Subcutaneous abdominal adipose tissue (tissue), 5 donors: ENCODE measurements at regions not wholly inside any gene's neighbourhood (a gene's known extent, or its start where the extent isn't known, plus 50 kb on each side); places are given as distances from the start of the nearest gene placed in this dataset.

Experiments used
- H3K27ac ChIP-seq: one replicate; pipeline ENCODE4 v1.7.0; 2013; ENCODE audit warnings: low read depth, mild to moderate bottlenecking, inconsistent platforms, low read length, moderate library complexity
- H3K27me3 ChIP-seq, 5 donors: one replicate each; pipeline ENCODE4 v1.7.0; 2013; ENCODE audit warnings: low read length in 5 of 5, inconsistent platforms in 1 of 5; ENCODE audit not compliant: control insufficient read depth in 5 of 5, insufficient read depth in 4 of 5
- H3K36me3 ChIP-seq, 5 donors: one replicate each; pipeline ENCODE4 v1.7.0; 2013; ENCODE audit warnings: low read length in 5 of 5; ENCODE audit not compliant: control insufficient read depth in 5 of 5, insufficient read depth in 5 of 5
- H3K4me1 ChIP-seq, 5 donors: one replicate each; pipeline ENCODE4 v1.7.0; 2013; ENCODE audit warnings: low read length in 5 of 5, mild to moderate bottlenecking in 3 of 5, moderate library complexity in 1 of 5; ENCODE audit not compliant: control insufficient read depth in 5 of 5, insufficient read depth in 5 of 5
- H3K4me3 ChIP-seq, 5 donors: one replicate each; pipeline ENCODE4 v1.7.0; 2013; ENCODE audit warnings: low read length in 5 of 5, low read depth in 1 of 5
- H3K9ac ChIP-seq, 5 donors: one replicate each; pipeline ENCODE4 v1.7.0; 2013; ENCODE audit warnings: low read length in 5 of 5, mild to moderate bottlenecking in 4 of 5, moderate library complexity in 3 of 5
- H3K9me3 ChIP-seq, 5 donors: one replicate each; pipeline ENCODE4 v1.7.0; 2013; ENCODE audit warnings: low read length in 5 of 5; ENCODE audit not compliant: control insufficient read depth in 5 of 5
- donor health status: healthy.
- donor health status: healthy.
- donor health status: healthy.
- donor health status: healthy.
- donor health status: healthy.

DNA sequence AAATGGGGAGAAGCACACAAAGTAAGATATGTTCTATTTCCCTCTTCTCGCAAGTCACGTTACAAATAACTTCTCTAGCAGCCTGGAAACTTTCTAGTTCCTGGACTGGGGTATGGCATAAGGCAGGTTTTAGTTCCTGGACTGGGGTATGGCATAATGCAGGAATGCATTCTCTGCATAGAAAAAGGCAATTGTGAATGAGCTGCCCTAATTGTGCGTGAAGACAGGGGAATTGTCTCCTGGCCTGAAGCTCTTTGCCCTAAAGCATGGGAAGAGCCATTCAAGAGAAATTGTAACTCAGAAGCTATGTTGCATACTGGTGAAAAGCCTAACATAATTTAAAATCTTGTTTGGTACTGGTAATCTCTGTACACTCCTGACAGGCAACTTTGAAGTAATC lies 54.3 kb upstream of the CBLB start:
- no peaks in the 10 kb centered on the region for H3K36me3 ChIP-seq
- H3K27ac ChIP-seq: no peak overlapping the region
- no peak overlapping the region for H3K9ac ChIP-seq
- peaks cover 0 to 3% (median 0%) of the 10 kb centered on the region in 5 donors for H3K9me3 ChIP-seq
- no peaks in the 10 kb centered on the region for H3K4me1 ChIP-seq
- H3K27me3 ChIP-seq: no peaks in the 10 kb centered on the region
- no peak overlapping the region for H3K4me3 ChIP-seq

GRCh38 chr3:105927741-105928140 lies 58.9 kb upstream of the CBLB start:
- Histone ChIP-seq H3K9me3 (no peaks in the 10 kb centered on the region), H3K9ac (no peak overlapping the region), H3K36me3 (no peaks in the 10 kb centered on the region), H3K4me3 (no peak overlapping the region), H3K27ac (no peak overlapping the region), H3K4me1 (peaks cover 0 to 4% (median 0%) of the 10 kb centered on the region in 5 donors), H3K27me3 (no peaks in the 10 kb centered on the region)

DNA sequence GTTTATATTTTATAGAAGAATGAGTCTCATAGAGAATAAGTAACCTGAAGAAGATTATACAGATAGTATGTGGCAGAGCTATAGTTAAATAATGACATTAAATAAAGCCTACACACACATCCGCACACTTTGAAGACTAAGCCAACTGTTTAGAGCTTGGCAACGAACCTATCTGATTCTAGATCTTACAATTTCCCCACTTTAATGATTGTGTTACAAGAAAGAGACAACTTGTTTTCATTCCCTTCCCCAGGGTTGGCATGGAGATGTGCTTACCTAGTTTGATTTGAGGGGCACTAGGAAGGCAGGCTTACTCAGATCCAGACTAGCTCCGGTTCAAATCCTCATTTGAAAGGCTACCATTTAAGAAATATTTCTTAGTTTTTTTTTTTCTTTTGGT lies 61.9 kb upstream of the CBLB start:
- Histone ChIP-seq H3K27ac (no peak overlapping the region), H3K9ac (no peak overlapping the region), H3K9me3 (no peaks in the 10 kb centered on the region), H3K4me3 (no peak overlapping the region), H3K36me3 (no peaks in the 10 kb centered on the region), H3K27me3 (no peaks in the 10 kb centered on the region), H3K4me1 (peaks cover 0 to 4% (median 2%) of the 10 kb centered on the region in 5 donors)

DNA sequence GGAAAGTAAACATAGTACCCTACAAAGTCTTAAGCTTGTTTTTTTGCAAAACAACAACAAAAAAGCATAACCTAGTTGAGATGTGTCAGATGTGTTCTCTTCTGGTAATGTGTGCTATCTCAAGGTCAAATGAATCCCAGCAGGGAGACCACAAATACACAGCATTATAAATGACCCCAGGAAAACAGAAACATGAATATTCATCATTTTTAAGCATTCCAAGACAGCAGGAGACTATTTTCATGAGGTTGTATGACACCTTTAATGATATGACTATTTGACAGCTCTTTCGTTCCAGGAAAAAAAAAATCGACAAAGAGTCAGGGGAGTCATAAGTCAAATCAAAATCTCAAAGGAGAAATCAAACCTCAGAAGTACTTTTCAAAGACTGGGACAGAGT lies 62.7 kb upstream of the CBLB start:
- H3K9ac ChIP-seq: no peak overlapping the region
- H3K4me1 ChIP-seq: peaks cover 0 to 4% (median 2%) of the 10 kb centered on the region in 5 donors
- no peak overlapping the region for H3K27ac ChIP-seq
- no peaks in the 10 kb centered on the region for H3K9me3 ChIP-seq
- no peaks in the 10 kb centered on the region for H3K36me3 ChIP-seq
- no peak overlapping the region for H3K4me3 ChIP-seq
- H3K27me3 ChIP-seq: no peaks in the 10 kb centered on the region

GRCh38 chr3:105933871-105934270 lies 65.1 kb upstream of the CBLB start:
- Histone ChIP-seq H3K9me3 (no peaks in the 10 kb centered on the region), H3K27ac (no peak overlapping the region), H3K4me1 (peaks cover 0 to 15% (median 10%) of the 10 kb centered on the region in 5 donors), H3K4me3 (no peak overlapping the region), H3K36me3 (no peaks in the 10 kb centered on the region), H3K9ac (no peak overlapping the region), H3K27me3 (no peaks in the 10 kb centered on the region)

- Histone ChIP-seq H3K9ac (peak overlapping the region in 2 of 5 donors; percentile 23 to 40), H3K9me3 (no peaks in the 10 kb centered on the region), H3K27ac (peak overlapping the region; percentile 21), H3K36me3 (no peaks in the 10 kb centered on the region), H3K4me1 (peaks cover 0 to 17% (median 10%) of the 10 kb centered on the region in 5 donors), H3K4me3 (peak overlapping the region in 4 of 5 donors; percentile 3 to 55 (median 32)), H3K27me3 (no peaks in the 10 kb centered on the region)
Observed at GRCh38 chr3:105938101-105938500, 69.3 kb upstream of the CBLB start.

- H3K9me3 ChIP-seq: no peaks in the 10 kb centered on the region
- H3K4me1 ChIP-seq: peaks cover 0 to 17% (median 10%) of the 10 kb centered on the region in 5 donors
- H3K36me3 ChIP-seq: no peaks in the 10 kb centered on the region
- H3K27me3 ChIP-seq: no peaks in the 10 kb centered on the region
- no peak overlapping the region for H3K4me3 ChIP-seq
- no peak overlapping the region for H3K27ac ChIP-seq
- H3K9ac ChIP-seq: no peak overlapping the region
Observed at GRCh38 chr3:105938806-105939205, 70.0 kb upstream of the CBLB start.

GRCh38 chr3:105944276-105944675 lies 75.5 kb upstream of the CBLB start:
- H3K9me3 ChIP-seq: no peaks in the 10 kb centered on the region
- H3K36me3 ChIP-seq: no peaks in the 10 kb centered on the region
- H3K4me1 ChIP-seq: no peaks in the 10 kb centered on the region
- no peaks in the 10 kb centered on the region for H3K27me3 ChIP-seq
- H3K9ac ChIP-seq: no peak overlapping the region
- no peak overlapping the region for H3K27ac ChIP-seq
- no peak overlapping the region for H3K4me3 ChIP-seq

DNA sequence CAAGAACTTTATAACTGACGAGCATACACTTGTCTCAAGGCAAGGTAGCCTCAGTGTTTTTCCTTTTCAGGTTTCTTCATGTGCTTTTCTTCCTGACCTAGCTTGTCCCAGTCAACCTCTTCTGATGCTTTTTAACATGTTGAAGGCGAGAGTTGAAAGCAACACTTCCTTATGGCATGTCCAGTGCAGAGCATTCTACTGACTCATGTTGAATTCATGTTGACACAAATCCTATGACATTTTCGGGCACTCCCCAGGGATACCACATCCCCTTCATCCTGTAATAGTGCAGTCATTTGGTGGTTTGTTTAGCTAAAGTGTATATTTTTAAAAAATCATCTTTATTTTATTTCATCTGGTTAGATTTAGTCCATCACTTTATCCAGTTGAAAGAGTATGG lies 75.9 kb upstream of the CBLB start:
- no peak overlapping the region for H3K9ac ChIP-seq
- no peak overlapping the region for H3K27ac ChIP-seq
- H3K4me1 ChIP-seq: no peaks in the 10 kb centered on the region
- H3K36me3 ChIP-seq: no peaks in the 10 kb centered on the region
- no peaks in the 10 kb centered on the region for H3K9me3 ChIP-seq
- no peaks in the 10 kb centered on the region for H3K27me3 ChIP-seq
- no peak overlapping the region for H3K4me3 ChIP-seq

DNA sequence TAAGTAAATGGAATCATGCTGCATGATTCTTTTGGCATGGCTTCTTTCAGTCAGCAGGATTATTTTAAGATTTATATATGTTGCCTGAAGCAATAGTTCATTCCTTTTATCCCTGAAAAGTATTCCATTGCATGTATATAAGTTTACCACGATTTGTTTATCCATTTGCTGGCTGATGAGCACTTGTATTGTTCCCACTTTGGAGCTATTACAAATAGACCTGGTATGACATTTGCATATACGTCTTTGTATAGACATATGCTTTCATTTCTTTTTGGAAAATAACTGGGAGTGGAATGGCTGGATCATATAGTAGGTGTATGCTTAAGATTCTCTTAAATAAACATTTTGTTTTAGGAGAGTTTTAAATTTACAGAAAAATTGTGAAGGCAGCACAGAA lies 79.3 kb upstream of the CBLB start:
- H3K4me3 ChIP-seq: no peak overlapping the region
- H3K27me3 ChIP-seq: no peaks in the 10 kb centered on the region
- H3K9ac ChIP-seq: no peak overlapping the region
- no peaks in the 10 kb centered on the region for H3K36me3 ChIP-seq
- H3K27ac ChIP-seq: no peak overlapping the region
- H3K9me3 ChIP-seq: no peaks in the 10 kb centered on the region
- H3K4me1 ChIP-seq: no peaks in the 10 kb centered on the region
